ENCODE measurements at regions not wholly inside any gene's neighbourhood (a gene's known extent, or its start where the extent isn't known, plus 50 kb on each side); places are given as distances from the start of the nearest gene placed in this dataset.
"Not testable (repeated sequence)": the region's sequence is repeated elsewhere in the genome, so short reads cannot be mapped to it uniquely, and the experiment has no call there.

DNA sequence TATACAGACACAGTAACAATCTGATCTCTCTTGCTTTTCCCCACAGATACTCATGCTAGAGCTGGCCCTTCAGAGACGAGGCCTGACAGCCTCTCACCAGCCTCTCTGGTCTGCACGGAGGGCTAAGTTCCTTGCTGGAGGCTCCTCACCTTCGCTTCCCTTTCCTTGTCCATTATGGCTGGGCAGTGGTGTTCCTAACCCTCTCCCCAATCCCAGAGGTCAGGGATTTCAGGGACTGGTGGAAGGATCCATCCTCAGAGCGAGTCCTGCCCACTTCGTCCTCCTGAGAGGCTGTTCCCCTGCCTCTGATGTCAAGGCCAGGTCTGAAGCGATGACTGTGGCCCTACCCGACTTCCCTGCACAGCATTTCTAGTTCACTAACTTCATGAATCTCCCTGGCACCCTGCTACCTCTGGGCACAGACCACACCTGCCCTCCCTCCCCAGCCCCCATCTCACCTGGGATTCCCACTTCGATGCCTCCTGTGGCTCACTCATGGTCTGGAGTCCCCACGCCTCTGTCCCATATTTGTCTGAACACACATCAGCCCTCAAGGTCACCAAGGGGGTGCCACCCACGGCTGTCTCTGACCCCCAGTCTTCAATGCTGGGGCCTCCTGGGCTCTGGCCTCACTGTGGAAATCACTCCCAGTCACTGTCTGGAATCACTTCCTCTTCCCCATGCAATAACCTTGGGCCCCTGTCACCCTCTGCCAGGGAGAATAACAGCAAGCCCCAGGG lies 124.9 kb upstream of the PRR20G start:
- DNase-seq, result no peak

DNA sequence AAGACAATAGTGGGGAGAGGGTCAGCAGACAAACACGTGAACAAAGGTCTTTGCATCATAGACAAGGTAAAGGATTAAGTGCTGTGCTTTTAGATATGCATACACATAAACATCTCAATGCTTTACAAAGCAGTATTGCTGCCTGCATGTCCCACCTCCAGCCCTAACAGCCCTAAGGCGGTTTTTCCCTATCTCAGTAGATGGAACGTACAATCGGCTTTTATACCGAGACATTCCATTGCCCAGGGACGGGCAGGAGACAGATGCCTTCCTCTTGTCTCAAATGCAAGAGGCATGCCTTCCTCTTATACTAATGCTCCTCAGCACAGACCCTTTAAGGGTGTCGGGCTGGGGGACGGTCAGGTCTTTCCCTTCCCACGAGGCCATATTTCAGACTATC lies 124.0 kb upstream of the PRR20G start:
- not testable (repeated sequence) for DNase-seq

DNA sequence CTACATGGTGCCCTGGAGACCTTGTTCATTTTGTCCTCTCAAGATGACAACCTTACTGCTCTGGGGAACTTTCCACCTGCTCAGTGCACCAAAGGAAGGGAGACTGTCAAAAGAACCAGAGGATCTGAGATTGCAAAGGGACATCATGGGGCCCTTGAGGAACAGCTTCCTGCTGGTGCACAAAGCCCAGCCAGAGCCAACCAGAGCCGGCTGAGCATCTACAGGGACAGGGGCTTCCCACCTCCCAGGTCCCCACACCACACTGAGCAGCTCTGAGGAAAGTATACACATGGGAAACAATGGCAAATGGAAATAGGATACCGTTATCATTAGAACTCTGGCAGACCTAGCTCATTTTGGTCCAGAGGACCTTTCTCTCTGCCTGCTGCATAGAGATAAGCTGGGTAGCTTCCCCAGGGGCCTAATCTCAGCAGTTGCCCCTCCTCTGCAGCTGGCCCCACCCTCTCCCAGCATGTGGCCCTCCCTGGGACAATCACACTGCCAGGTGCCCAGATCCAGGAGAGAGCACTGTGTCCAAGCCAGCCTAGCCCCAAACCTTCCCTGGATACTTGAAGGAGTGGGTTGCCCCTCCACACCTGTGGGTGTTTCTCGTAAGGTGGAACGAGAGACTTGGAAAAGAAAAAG lies 123.4 kb upstream of the PRR20G start:
- no peak for DNase-seq

DNA sequence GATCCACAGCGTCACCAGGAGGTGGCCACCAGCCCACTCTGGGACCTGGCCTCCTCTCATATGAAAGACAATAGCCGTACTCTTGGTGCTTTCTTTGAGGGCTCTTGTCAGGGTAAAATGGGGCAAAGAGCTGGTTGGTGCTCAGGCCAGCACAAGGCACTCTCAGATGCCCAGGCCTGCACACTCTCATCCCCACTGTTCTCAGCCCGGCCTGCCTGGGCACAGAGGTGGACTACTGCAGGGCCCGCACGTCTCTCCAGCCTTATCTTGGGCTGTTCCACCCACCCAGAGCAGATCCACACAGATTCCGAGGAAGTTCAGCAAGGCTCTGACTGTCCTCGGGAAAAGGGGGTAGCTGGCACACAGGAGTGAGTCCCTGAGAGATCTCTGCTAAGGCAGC lies 122.8 kb upstream of the PRR20G start:
- DNase-seq, result no peak

DNA sequence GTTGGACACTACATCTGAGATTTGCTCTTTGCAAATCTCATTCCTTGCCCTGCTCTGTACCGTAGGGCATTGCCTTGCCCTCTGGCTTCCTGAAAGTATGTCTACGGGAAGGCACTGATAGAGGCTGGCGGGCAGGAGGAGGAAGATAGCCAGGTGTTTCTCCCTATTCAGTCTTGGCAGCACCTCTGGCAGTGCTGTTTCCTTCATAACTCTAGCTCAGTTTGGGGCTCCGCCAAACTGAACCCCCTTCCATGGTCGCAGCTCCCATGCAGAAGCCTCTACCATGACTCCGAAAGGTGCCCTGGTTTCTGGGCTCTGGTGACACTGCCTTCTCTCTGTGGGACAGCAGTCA lies 122.3 kb upstream of the PRR20G start:
- no peak for DNase-seq

DNA sequence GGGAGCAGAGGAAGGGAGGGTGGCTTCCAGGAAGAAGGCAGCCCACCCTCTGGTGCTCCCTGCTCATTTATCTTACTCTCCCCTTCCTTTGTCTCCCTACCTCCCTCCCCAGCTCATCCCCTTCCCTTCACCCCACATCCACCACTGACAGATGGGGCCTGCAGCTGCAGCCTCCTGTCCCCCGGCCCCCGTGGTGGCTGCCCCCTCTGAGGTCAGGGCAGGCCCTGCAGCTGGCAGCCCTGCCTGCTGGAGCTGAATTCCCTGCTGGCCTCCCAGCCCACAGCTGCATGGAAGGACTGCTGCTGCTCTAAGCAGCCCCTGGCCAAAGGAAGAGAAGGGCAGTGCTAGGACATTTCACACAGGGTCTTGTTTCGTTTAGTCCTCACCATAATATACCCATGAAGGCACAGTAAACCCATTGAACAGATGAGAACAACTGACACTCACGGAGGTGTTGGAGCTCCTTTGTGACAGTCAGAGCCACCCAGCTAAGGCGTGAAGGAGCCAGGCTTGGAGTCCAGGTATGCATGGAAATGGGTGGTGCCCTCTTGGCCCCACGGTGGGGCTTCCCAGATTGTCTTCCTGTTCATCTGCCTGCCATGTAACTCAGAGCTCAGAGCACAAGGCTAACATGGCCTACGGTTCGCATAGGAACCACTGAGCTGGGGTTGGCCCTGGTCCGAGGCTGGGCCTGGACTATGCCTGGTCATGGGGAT lies 121.7 kb upstream of the PRR20G start:
- no peak for DNase-seq

DNA sequence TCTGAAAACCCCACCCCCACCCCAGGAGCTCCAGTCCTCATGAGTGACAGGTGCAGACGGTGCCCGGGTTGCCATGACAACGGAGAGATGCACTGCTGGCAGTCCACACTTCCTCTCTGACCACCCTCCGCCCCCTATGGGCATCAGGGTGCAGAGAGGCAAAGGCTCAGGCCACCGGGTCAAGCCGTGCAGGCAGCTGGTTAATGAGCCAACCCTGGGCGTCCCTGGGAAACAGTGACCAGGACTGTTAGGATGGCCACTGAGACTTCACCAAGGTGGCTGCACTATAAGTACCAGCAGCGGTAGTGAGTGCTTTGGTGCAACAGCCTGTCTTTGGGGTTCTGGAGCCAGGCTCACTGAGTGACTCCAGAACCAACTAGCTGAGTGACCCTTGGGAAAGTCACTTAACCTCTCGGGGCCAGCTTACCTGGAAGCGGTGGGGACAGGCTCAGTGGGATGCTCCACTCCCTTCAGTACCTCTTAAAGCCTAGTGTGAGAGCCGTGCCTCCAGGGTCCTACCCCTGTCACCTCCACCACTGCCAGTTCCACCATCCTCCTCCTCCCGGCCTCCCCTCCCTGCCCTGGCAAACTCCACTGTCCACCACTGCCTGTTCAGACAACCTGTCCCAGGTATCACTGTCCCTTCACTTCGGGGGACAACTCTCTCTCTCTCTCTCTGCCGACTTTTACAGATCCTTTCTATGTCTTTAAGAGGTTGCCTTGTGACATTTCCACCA lies 121.0 kb upstream of the PRR20G start:
- DNase-seq, result no peak

DNA sequence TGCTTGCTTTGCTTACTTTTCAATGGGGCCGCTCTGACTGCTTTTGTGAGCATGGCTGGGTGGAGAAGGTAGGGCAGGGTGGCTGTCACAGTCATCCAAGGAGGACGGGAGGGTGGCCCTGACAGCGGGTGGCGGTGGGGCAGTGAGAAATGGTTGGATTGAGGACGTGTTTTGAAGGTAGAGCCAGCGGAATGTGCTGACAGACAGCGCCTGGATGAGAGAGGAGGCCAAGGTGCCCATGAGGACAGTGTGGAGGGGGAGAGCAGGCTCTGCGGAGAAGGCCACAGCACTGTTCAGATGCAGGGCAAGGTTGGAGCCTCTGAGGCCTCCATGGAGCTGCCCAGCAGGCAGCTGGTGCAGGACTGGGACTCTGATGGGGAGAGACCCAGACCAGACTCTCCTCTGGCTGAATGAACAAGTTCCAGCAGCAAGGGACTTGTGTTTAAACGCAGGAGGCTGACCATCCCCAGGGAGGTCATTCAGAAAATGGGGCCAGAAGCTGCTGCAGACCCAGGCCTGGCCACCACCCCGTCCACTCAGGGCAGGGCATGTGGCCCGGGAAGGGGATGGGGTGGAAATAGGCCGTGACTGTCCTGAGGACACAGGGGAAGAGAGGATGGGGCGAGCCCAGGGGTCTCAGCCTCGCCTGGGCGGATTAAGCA lies 120.3 kb upstream of the PRR20G start:
- no peak for DNase-seq

DNA sequence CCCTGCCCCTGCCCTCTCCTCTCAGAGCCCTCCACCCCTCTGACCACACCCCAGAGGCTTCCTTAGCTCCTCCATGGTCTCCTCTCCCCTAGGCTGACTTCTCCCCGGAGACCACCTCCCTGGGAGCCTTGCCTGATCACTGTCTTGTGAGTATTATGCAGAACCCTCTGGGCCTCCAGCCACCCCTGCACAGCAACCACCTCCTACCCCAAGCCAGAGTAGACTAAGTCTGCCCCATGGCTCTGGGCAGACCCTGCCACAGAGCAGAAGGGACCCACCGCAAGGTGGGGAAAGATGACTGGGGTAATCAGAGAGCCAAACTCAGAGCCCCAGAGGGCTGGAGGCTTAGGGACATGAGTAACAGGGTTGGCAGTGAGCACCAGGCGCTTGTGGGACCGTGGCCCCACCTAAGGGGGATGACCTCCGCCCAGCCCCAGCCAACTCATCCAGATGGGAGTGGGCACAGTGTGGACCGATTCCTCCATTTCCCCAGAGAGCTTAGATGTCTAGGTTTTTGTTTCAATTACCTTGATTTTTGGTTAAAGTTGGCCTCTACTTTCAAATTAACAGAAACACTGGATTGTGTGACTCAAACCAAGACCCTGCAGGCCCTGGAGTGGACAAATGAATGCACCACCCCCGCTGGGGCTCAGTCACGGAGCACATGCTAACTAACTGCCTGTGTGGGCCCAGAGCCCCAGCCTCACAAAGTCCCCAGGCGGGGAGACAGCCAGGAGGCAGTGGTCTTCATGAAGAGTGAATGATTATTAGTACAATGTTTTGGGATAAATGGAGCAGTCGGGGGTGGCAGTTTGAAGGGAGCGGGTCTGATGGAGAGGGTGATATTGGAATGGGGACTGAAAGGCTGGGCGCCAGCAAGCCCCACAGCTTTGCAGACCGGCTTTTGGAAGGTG lies 119.4 kb upstream of the PRR20G start:
- no peak for DNase-seq

DNA sequence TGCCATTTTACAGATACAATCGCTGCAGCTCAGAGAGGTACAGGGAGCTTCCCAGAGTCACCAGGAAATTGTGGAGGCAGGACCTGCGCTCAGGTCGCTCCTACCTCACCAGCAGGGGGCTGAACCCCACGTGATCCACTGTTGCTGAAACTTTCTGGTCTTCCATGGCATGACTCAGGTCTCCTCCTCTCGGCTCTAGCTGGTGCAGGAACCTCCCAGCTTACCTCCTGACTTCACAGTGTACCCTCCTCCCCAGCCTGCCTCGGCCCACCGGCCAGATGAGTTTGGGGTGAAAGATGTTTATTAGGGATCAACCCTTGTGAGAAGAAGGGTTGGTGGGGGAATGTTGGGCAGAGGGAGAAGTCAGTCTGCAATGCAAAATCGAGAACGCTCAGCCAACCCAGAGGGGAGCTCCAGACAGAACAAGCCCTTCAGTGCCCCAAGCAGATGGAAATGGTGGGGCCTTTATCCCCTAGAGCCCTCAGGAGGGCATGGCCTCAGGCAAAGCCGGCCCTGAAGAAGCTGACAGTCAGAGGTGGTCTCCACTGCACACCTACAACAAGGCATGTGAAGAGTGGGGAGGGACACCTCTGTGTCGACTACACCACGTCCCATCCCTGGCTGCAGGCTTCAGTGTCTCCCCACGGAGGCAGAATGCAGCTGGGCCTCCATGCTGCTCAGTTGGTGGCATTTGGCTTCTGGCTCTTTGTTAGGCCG lies 118.6 kb upstream of the PRR20G start:
- peak; percentile 45 for DNase-seq

DNA sequence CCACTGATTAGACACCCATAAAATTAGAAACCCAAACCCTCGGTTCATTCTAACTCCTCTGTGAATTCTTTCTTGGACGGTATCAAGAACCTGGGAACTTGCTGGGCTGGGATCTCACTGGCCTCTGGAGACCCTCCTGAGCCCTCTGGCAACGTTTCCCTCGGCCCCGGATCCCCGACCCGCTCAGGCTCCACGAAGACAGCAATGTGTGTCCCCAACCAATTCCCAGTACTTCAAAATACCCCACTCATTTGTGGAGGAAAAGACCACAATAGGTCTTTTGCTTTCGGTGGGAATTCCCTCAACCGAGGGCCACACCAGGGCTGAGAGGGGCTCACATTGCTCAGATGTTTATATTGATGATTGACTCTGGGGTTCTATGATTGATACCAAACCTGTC lies 117.9 kb upstream of the PRR20G start:
- DNase-seq, result no peak

DNA sequence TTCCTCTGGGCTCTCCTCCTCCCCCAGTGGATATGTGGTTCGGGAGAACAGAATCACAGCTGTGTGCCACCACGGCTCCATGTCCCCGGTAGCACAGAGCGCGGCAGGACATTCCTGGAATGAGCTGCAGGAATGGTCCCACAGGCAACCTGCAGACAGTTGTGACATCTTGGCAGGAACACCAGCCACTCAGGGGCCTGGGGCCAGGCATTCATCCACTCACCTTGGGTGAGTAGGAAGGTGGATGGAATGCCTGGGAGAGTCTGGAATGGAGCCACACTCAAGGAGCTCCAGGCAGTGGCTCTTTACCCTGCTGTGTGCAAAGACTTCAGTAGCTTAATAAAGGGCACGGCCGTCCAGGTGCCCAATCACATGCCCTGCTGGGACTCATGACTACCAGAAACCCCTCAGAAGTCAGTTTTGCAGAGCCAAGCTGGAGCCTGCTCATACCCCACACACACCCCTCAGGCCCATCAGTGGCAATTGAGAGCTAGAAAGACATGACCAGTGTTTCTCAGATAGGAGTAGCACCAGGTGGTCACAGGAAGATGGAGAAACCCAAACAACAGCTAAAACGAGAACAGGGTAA lies 117.3 kb upstream of the PRR20G start:
- no peak for DNase-seq

DNA sequence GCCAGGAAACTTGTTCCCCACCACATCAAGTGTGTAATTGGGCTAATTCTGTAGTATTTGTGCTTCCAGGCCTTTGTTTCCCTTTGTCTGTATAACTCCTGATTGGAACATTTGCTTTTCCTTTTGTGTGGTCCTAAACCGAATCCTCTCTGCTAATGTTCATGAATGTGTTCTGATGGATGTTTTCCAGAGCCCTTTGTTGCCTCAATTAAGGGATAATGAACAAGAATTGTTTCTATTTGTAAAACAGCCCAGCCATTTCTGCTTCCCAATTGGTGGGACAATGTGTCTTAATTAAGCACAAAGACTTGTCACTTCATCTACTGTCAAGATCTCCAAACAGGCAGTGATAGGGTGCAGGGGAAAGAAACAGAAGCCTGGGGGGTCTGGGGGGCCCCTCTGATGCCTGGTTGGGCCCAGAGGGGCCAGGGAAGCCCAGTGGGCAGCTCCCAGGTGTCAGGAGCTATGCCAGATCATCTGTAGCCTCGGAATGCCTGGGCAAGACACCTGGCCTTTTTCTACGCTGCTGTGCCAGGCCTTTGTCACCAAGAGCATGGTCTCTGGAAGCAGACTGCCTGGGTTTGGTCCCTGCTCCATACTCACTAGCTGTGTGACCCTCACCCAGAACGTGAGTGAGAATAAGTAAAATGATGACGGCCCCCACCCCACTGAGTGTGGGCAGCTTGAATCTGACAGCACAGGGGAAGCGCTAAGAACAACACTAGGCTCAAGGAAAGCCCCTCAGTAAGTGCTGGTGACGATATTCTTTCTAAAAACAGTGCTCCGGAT lies 116.6 kb upstream of the PRR20G start:
- no peak for DNase-seq

DNA sequence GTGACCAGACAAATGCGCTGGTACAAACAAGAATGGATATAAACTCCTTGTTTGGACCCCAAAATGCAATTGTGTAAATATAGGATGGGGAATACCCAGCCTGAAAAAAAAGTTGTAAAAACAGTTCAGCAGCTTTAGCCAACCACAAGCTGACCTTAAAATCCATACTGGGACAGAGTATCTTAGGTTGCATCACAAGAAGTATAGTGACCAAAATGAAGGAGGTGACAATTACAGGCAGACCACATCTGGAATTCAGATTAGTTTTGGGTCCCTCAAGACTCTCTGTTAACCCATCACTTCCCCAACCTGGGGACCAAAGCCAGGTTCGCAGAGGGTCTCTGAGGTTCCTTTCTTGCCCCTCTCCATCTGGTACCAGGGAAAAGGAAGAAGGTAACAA lies 115.9 kb upstream of the PRR20G start:
- no peak for DNase-seq

DNA sequence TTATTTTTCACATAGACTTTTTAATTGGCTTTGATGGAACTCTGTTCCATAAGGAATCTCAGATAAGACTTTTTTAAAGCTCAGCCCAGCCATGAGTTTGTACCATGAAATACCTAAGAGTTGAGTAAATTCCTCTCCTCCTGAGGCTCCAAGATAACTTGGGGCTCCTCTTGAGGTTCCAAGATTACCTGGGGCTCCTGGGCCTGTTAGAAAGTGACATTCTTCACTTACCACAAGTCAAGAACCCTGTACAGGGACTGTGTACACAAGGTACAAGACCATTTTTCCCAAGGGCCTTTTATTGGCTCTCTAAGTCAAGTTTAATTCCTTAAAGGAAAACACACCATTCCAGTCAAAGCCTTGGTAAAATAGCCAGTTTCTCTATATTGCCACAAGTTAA lies 111.3 kb upstream of the PRR20G start:
- DNase-seq, result no peak

DNA sequence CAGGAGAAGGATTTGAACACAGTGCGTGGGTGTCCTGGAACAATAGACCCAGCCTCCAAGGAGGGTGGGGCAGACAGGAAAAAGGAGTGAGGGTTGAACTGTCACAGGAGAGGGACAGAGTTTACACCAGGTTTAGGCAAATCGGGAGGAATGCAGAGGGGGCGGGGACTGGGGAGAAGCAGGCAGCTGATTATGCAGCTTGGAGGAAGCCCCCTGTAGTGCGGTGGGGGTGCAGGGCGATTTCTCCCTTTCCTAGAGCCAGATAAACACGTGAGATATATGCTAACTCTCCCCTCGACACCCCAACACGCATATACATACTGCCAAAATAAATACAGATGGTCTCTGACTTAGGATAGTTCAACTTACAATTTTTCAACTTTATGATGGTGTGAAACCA lies 108.6 kb upstream of the PRR20G start:
- DNase-seq, result no peak

DNA sequence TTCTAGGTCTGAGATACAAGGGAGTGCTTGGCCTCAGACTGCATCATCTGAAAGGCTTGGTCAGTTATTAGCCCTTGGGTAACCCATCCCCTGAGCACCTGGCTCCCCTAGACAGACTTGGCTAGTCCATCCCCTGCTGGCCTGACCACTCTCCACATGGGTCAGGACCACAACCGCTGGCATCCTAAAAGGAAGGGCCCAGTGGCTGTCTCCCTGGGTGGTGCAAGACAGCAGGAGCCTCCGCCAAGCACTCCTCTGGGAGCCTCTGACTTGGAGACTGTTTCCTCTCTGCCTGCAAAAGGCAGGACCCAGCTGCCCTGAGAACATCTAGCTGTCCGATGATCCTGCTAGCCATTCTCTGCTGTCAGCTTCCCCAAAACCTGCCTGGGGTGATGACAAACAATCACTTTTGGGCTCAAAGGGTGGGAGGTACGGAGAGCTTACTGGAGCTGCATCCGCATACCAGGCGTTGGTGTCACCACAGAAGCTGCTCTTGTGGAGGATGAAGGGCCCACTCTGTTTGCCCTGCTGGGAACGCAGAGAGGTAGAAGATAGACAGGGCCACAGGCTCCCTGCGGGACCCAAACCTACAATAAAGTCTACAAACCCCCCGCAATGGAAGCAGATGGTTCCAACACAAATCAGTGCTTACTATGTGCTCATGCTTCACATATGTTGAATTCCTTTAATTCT lies 108.0 kb upstream of the PRR20G start:
- no peak for DNase-seq

DNA sequence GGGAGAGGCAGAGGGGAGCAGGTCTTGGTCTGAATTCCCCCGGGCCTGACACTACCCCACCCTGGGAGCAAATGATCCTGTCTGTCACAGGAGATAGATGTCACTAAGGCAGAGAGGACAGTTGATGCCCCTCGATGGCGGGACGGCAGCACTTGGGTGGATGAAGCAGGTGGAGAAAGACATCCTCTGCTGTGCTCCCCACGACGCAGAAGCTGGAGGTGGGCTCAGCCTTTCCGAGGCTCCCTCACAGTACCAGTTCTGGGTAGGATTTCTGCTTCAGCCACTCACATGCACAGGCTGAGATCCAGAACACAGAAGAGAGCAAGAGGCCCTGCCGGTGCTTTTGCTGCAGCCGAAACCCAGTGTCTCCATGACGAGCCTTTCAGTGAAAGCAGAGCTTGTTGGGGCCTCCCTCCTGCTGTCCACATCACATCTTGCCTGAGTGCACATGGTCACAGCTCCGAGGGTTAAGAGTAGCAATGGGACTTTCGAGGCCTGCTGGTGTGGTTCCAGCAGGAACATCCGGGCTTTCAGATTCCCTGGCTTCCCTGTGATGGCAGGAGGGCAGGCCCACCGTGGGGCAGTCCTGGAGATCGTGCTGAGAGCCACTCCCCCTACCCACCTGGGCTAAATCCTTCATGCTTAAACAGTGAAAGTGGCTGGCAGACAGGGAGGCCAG lies 107.3 kb upstream of the PRR20G start:
- no peak for DNase-seq

DNA sequence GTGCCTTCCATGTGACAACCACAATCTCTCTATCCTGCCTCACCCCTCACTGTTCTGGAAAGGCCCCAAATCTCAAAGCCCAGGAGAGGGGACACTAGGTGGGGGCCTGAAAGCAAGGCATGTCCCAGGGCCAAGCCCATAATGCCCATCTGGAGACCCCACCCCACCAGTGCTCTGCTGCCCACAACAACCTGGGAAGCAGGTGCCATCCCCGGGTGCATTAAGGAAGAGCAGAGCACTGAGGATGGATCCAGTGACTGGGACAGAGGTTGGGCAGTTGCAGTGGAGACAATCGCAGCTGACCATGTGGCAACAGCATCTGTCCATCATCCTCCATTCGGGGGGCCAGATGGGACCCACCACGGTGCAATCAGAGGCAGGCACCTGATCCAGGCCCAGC lies 106.2 kb upstream of the PRR20G start:
- no peak for DNase-seq

Measured in stimulated activated CD8-positive, alpha-beta memory T cell treated with anti-CD3 and anti-CD28 coated beads, Interleukin-4, amount 100 ng/mL, for 48 hours (primary cell).